Neural crest cell (in vitro differentiated cells): ENCODE measurements at regions not wholly inside any gene's neighbourhood (a gene's known extent, or its start where the extent isn't known, plus 50 kb on each side); places are given as distances from the start of the nearest gene placed in this dataset.
A peak's percentile ranks its signal among the peaks of the same experiment; 100 is the strongest.

Experiments
- DNase-seq: peaks from one replicate; pipeline ENCODE4 v3.0.0; 2021; ENCODE audit warnings: low read depth, mixed read lengths, low spot score
- H3K27ac Mint-ChIP-seq: one replicate; pipeline ENCODE4 v1.8.0; 2021; ENCODE audit warnings: mild to moderate bottlenecking, mixed read lengths; ENCODE audit not compliant: unreplicated experiment
- H3K27me3 Mint-ChIP-seq: 2 replicates; pipeline ENCODE4 v1.8.0; 2021; ENCODE audit warnings: low read depth, mild to moderate bottlenecking, mixed read lengths
- H3K36me3 Mint-ChIP-seq: 2 replicates; pipeline ENCODE4 v1.8.0; 2021; ENCODE audit warnings: low read depth, mild to moderate bottlenecking, mixed read lengths
- H3K4me1 Mint-ChIP-seq: 2 replicates; pipeline ENCODE4 v1.8.0; 2021; ENCODE audit warnings: mixed read lengths
- H3K4me3 Mint-ChIP-seq: one replicate; pipeline ENCODE4 v1.8.0; 2021; ENCODE audit warnings: mild to moderate bottlenecking, mixed read lengths
- H3K9me3 Mint-ChIP-seq: 2 replicates; pipeline ENCODE4 v1.8.0; 2021; ENCODE audit warnings: mixed read lengths
- CTCF ChIP-seq: fragments of 200-600 bp; sonication (generic); conservative IDR thresholded peaks from 2 replicates; pipeline ENCODE4 v1.5.0; 2021; ENCODE audit warnings: antibody characterized with exemption, mild to moderate bottlenecking

- Mint-ChIP-seq H3K4me1 (no peaks in the 10 kb centered on the region), H3K27ac (no peak overlapping the region), H3K27me3 (no peaks in the 10 kb centered on the region), H3K4me3 (no peak overlapping the region), H3K36me3 (peaks cover 2% of the 10 kb centered on the region), H3K9me3 (peaks cover 5% of the 10 kb centered on the region)
- DNase-seq: no peak
- TF ChIP-seq CTCF: no peak
Observed at GRCh38 chr3:110493438-110494092, 578.1 kb upstream of the NECTIN3 start.

- H3K27me3 Mint-ChIP-seq: no peaks in the 10 kb centered on the region
- no peaks in the 10 kb centered on the region for H3K36me3 Mint-ChIP-seq
- DNase-seq: no peak
- H3K27ac Mint-ChIP-seq: no peak overlapping the region
- H3K4me1 Mint-ChIP-seq: no peaks in the 10 kb centered on the region
- peaks cover 2% of the 10 kb centered on the region for H3K9me3 Mint-ChIP-seq
- no peak overlapping the region for H3K4me3 Mint-ChIP-seq
- no peak for TF ChIP-seq CTCF
Observed at GRCh38 chr3:110494093-110494490, 577.5 kb upstream of the NECTIN3 start.

GRCh38 chr3:110494728-110495127, 576.9 kb upstream of the NECTIN3 start:
- Mint-ChIP-seq H3K27me3 (no peaks in the 10 kb centered on the region), H3K27ac (peak overlapping the region; percentile 16), H3K9me3 (no peaks in the 10 kb centered on the region), H3K4me3 (no peak overlapping the region), H3K36me3 (no peaks in the 10 kb centered on the region), H3K4me1 (no peaks in the 10 kb centered on the region)
- TF ChIP-seq CTCF: no peak
- no peak for DNase-seq

GRCh38 chr3:110495201-110495927, 576.3 kb upstream of the NECTIN3 start:
- Mint-ChIP-seq H3K27ac (no peak overlapping the region), H3K27me3 (no peaks in the 10 kb centered on the region), H3K4me3 (no peak overlapping the region), H3K36me3 (peaks cover 4% of the 10 kb centered on the region), H3K9me3 (peaks cover 3% of the 10 kb centered on the region), H3K4me1 (no peaks in the 10 kb centered on the region)
- no peak for DNase-seq
- TF ChIP-seq CTCF: no peak

GRCh38 chr3:110504401-110504800, 567.2 kb upstream of the NECTIN3 start:
- Mint-ChIP-seq H3K4me1 (no peaks in the 10 kb centered on the region), H3K27ac (no peak overlapping the region), H3K36me3 (peaks cover 9% of the 10 kb centered on the region), H3K27me3 (no peaks in the 10 kb centered on the region), H3K4me3 (no peak overlapping the region), H3K9me3 (peaks cover 22% of the 10 kb centered on the region)
- no peak for DNase-seq
- no peak for TF ChIP-seq CTCF
